HuH-7.5 (cell line): ENCODE measurements at regions not wholly inside any gene's neighbourhood (a gene's known extent, or its start where the extent isn't known, plus 50 kb on each side); places are given as distances from the start of the nearest gene placed in this dataset.
A peak's percentile ranks its signal among the peaks of the same experiment; 100 is the strongest.
"Not testable (repeated sequence)": the region's sequence is repeated elsewhere in the genome, so short reads cannot be mapped to it uniquely, and the experiment has no call there.

Experiments used
- DNase-seq: peaks from one replicate; pipeline ENCODE4 v3.0.0; 2011; ENCODE audit warnings: low spot score

GRCh38 chr11:45407226-45407625, 121.1 kb upstream of the SYT13 start:
- DNase-seq, result no peak

GRCh38 chr11:45405916-45406670, 120.0 kb upstream of the SYT13 start:
- DNase-seq, result no peak

- DNase-seq, result not testable (repeated sequence)
These were observed 117.4 kb upstream of the SYT13 start for GRCh38 chr11:45403521-45403920.

- DNase-seq, result no peak
These were observed 116.0 kb upstream of the SYT13 start for GRCh38 chr11:45402049-45402630.

- DNase-seq, result no peak
These were observed 114.5 kb upstream of the SYT13 start for GRCh38 chr11:45400591-45400990.

- DNase-seq, result no peak
These were observed 113.0 kb upstream of the SYT13 start for GRCh38 chr11:45399166-45399565.

- DNase-seq, result no peak
These were observed 112.2 kb upstream of the SYT13 start for GRCh38 chr11:45398325-45398724.

GRCh38 chr11:45396394-45396793, 110.3 kb upstream of the SYT13 start:
- no peak for DNase-seq

GRCh38 chr11:45395947-45396346, 109.8 kb upstream of the SYT13 start:
- no peak for DNase-seq

- DNase-seq, result no peak
These were observed 109.3 kb upstream of the SYT13 start for GRCh38 chr11:45395421-45395820.

- peak; percentile 20 for DNase-seq
These were observed 108.3 kb upstream of the SYT13 start for GRCh38 chr11:45394294-45395085.

GRCh38 chr11:45393826-45394225, 107.7 kb upstream of the SYT13 start:
- DNase-seq, result no peak

- DNase-seq, result no peak
These were observed 107.2 kb upstream of the SYT13 start for GRCh38 chr11:45393334-45393733.

- no peak for DNase-seq
These were observed 106.5 kb upstream of the SYT13 start for GRCh38 chr11:45392591-45393091.

- no peak for DNase-seq
These were observed 106.0 kb upstream of the SYT13 start for GRCh38 chr11:45392154-45392553.

- DNase-seq, result peak; percentile 28
These were observed 105.2 kb upstream of the SYT13 start for GRCh38 chr11:45391168-45391850.

GRCh38 chr11:45390407-45390806, 104.3 kb upstream of the SYT13 start:
- no peak for DNase-seq

GRCh38 chr11:45388472-45388871, 102.3 kb upstream of the SYT13 start:
- no peak for DNase-seq

GRCh38 chr11:45387885-45388284, 101.7 kb upstream of the SYT13 start:
- not testable (repeated sequence) for DNase-seq

- DNase-seq, result no peak
These were observed 100.8 kb upstream of the SYT13 start for GRCh38 chr11:45386972-45387371.

- no peak for DNase-seq
These were observed 99.7 kb upstream of the SYT13 start for GRCh38 chr11:45385844-45386243.

GRCh38 chr11:45385423-45385822, 99.3 kb upstream of the SYT13 start:
- no peak for DNase-seq
